VCaP (cell line): ENCODE measurements at regions not wholly inside any gene's neighbourhood (a gene's known extent, or its start where the extent isn't known, plus 50 kb on each side); places are given as distances from the start of the nearest gene placed in this dataset.
"Not testable (repeated sequence)": the region's sequence is repeated elsewhere in the genome, so short reads cannot be mapped to it uniquely, and the experiment has no call there.

Experiments used
- H3K27ac ChIP-seq: fragments of 450-650 bp; 2 replicates; pipeline ENCODE4 v1.5.1; 2017
- TF ChIP-seq, protein P1 (sequence below): fragments of 450-650 bp; conservative IDR thresholded peaks from 2 replicates; pipeline ENCODE4 v1.5.1; 2017; ENCODE audit warnings: mild to moderate bottlenecking, moderate library complexity

DNA sequence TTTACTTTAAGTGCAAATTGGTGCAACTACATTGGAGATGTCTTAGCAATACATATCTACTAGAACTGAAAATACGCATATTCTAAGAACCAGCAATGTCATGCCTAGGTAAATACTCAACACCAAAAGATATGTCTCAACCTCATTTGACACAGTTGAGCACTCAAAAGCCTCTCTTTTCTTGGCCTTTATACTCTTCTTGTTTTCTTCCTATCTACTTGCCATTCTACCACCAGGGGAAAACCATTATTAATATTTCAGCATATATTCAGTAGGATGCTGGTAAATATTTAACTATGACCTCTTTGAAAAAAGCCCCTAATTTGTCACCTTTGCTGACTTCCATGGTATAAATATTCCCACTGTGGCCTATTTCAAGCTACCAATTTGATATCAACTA is 443.8 kb downstream of the LRRC70 start:
- H3K27ac ChIP-seq = no peak overlapping the region
- TF ChIP-seq, protein P1, sequence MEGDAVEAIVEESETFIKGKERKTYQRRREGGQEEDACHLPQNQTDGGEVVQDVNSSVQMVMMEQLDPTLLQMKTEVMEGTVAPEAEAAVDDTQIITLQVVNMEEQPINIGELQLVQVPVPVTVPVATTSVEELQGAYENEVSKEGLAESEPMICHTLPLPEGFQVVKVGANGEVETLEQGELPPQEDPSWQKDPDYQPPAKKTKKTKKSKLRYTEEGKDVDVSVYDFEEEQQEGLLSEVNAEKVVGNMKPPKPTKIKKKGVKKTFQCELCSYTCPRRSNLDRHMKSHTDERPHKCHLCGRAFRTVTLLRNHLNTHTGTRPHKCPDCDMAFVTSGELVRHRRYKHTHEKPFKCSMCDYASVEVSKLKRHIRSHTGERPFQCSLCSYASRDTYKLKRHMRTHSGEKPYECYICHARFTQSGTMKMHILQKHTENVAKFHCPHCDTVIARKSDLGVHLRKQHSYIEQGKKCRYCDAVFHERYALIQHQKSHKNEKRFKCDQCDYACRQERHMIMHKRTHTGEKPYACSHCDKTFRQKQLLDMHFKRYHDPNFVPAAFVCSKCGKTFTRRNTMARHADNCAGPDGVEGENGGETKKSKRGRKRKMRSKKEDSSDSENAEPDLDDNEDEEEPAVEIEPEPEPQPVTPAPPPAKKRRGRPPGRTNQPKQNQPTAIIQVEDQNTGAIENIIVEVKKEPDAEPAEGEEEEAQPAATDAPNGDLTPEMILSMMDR = no peak

DNA sequence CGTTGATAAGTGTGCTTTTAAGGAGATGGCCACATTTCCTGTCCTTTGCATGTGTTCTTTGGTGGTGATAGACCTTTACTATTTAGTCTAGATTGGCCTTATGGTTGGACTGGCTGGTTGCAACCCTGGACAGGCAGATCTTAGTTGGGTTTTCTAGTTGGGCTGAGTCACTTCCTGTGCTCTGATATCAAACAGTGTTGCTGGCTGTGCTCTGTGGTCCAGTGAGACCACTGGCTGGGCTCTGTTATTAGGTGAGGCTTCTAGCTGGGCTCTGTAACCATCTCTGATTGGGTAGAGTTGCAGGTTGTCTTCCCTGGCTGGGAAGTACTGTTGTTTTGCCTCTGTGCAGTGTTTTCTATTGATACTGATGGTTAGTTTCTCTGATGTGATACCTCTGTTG is 432.5 kb downstream of the LRRC70 start:
- TF ChIP-seq, protein P1 = no peak
- no peak overlapping the region for H3K27ac ChIP-seq

DNA sequence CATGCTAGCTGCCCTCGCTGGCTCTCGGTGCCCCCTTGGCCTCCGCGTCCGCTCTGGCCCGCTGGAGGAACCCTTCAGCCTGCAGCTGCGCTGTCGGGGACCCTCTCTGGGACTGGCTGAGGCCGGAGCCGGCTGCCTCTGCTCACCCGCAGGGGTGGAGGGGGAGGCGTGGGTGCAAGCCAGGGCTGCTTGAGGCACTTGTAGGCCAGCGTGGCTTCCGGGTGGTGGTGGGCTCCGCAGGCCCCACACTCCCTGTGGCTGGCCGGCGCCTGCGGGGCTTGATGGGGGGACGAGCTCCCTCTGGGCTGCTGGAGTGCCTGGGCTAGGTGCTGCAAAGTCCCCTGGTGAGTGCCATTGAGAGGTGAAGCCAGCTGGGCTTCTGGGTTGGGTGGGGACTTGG is 429.6 kb downstream of the LRRC70 start:
- H3K27ac ChIP-seq = no peak overlapping the region
- TF ChIP-seq, protein P1 = no peak

GRCh38 chr5:62994842-62995241 is 416.2 kb downstream of the LRRC70 start:
- not testable (repeated sequence) for H3K27ac ChIP-seq

DNA sequence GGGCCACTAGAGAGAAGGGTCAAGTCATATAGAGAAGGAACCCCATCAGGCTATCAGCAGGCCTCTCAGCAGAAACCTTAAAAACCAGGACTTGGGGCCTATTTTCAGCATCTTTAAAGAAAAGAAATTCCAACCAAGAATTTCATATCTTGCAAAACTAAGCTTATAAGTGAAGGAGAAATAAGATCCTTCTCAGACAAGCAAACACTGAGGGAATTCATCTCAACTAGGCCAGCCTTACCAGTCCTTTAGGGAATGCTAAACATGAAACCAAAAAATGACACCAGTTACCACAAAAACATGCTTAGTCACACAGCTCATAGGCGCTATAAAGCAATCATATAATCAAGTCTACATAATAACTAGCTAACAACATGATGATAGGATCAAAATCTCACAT is 407.1 kb downstream of the LRRC70 start:
- no peak overlapping the region for H3K27ac ChIP-seq
- TF ChIP-seq, protein P1 = no peak

GRCh38 chr5:62982348-62982747 is 403.7 kb downstream of the LRRC70 start:
- H3K27ac ChIP-seq = no peak overlapping the region
- TF ChIP-seq, protein P1 = no peak

- H3K27ac ChIP-seq = no peak overlapping the region
- TF ChIP-seq, protein P1 = no peak
Observed at GRCh38 chr5:62980884-62981283, 402.3 kb downstream of the LRRC70 start.

DNA sequence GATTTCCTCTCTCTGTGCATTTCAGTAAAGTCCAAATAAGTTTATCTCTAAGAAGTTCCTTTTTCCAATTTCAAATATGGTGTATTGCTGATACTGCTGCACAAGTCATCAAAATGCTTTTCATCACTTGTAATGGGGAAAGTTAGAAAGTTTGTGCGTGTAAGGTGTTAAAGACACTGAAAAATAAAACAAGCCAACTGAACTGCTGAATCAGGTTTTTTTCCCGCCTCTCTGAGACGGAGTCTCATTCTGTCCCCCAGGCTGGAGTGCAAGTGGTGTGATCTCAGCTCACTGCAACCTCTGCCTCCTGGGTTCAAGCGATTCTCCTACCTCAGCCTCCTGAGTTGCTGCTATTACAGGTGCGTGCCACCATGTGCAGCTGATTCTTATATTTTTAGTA is 400.9 kb downstream of the LRRC70 start:
- H3K27ac ChIP-seq = no peak overlapping the region
- TF ChIP-seq, protein P1 = no peak
